GM06990 (cell line): ENCODE measurements at regions not wholly inside any gene's neighbourhood (a gene's known extent, or its start where the extent isn't known, plus 50 kb on each side); places are given as distances from the start of the nearest gene placed in this dataset.

Experiments used
- DNase-seq: peaks from one replicate; pipeline ENCODE4 v3.0.0-alpha.2; 2011; ENCODE audit not compliant: insufficient read length; ENCODE audit errors: extremely low read depth
- H3K27me3 ChIP-seq: replicated peaks from 2 replicates; pipeline ENCODE4 v1.6.0; 2011; ENCODE audit warnings: low read length; ENCODE audit not compliant: control insufficient read depth, insufficient read depth
- H3K36me3 ChIP-seq: 2 replicates; pipeline ENCODE4 v1.5.1; 2011; ENCODE audit warnings: low read length; ENCODE audit not compliant: control insufficient read depth, insufficient read depth
- H3K4me3 ChIP-seq: replicated peaks from 2 replicates; pipeline ENCODE4 v1.5.1; 2011; ENCODE audit warnings: low read depth, mild to moderate bottlenecking, control low read depth, low read length
- TF ChIP-seq, protein P1 (sequence below): IDR thresholded peaks from 2 replicates; pipeline ENCODE4 v1.5.1; 2011; ENCODE audit warnings: low read length, control low read depth, mild to moderate bottlenecking, inconsistent platforms; ENCODE audit not compliant: insufficient read depth, poor library complexity, severe bottlenecking

GRCh38 chr3:152050903-152051302 lies 177.5 kb downstream of the SUCNR1 start:
- DNase-seq, result no peak
- Histone ChIP-seq H3K4me3 (no peak overlapping the region), H3K27me3 (no peaks in the 10 kb centered on the region), H3K36me3 (no peaks in the 10 kb centered on the region)
- TF ChIP-seq, protein P1, sequence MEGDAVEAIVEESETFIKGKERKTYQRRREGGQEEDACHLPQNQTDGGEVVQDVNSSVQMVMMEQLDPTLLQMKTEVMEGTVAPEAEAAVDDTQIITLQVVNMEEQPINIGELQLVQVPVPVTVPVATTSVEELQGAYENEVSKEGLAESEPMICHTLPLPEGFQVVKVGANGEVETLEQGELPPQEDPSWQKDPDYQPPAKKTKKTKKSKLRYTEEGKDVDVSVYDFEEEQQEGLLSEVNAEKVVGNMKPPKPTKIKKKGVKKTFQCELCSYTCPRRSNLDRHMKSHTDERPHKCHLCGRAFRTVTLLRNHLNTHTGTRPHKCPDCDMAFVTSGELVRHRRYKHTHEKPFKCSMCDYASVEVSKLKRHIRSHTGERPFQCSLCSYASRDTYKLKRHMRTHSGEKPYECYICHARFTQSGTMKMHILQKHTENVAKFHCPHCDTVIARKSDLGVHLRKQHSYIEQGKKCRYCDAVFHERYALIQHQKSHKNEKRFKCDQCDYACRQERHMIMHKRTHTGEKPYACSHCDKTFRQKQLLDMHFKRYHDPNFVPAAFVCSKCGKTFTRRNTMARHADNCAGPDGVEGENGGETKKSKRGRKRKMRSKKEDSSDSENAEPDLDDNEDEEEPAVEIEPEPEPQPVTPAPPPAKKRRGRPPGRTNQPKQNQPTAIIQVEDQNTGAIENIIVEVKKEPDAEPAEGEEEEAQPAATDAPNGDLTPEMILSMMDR, result no peak

GRCh38 chr3:152051501-152052404 lies 178.3 kb downstream of the SUCNR1 start:
- Histone ChIP-seq H3K27me3 (no peaks in the 10 kb centered on the region), H3K36me3 (no peaks in the 10 kb centered on the region), H3K4me3 (no peak overlapping the region)
- TF ChIP-seq, protein P1, result no peak
- peak; percentile 30 for DNase-seq

GRCh38 chr3:152053866-152054265 lies 180.4 kb downstream of the SUCNR1 start:
- no peak for DNase-seq
- no peaks in the 10 kb centered on the region for H3K27me3 ChIP-seq
- TF ChIP-seq, protein P1, result no peak
- H3K4me3 ChIP-seq, result no peak overlapping the region
- no peaks in the 10 kb centered on the region for H3K36me3 ChIP-seq

DNA sequence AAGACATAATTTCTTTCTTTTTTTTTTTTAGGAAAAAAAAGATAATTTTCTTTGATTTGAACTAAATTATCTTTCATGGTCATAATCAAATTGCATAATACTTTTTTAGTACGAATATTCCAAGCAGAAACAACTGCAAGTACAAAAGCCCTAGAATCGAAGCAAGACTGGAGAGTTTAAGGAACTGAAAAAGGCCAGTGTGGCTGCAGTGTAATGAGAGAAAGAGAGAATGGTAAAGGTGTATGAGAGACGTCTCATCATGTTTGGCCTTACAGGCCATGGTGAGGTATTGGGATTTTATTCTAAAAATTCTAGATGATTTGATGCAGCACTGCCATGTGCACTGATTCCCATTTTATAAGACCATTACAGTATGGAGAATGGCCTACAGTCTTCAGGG lies 180.9 kb downstream of the SUCNR1 start:
- no peak overlapping the region for H3K4me3 ChIP-seq
- TF ChIP-seq, protein P1, result no peak
- H3K36me3 ChIP-seq, result no peaks in the 10 kb centered on the region
- no peak for DNase-seq
- no peaks in the 10 kb centered on the region for H3K27me3 ChIP-seq

DNA sequence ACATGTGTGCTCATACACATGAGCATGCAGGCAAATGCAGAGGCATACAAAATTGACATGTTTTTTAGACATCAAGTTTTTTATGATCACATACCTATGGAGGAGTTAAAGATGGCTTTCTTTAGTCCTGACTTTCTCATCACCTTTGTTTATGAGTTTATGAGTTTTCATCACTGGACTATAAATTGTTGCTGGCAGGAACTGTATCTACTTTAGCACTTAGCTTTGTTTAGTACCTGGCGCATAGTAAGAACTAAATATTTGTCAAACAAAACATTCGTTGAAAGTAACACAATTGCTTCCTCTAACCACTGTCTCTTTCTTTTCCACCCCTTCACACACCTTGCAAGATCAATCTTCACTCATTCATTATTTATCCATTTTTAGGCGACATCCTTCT lies 182.6 kb downstream of the SUCNR1 start:
- Histone ChIP-seq H3K36me3 (no peaks in the 10 kb centered on the region), H3K27me3 (no peaks in the 10 kb centered on the region), H3K4me3 (no peak overlapping the region)
- TF ChIP-seq, protein P1, result no peak
- no peak for DNase-seq

DNA sequence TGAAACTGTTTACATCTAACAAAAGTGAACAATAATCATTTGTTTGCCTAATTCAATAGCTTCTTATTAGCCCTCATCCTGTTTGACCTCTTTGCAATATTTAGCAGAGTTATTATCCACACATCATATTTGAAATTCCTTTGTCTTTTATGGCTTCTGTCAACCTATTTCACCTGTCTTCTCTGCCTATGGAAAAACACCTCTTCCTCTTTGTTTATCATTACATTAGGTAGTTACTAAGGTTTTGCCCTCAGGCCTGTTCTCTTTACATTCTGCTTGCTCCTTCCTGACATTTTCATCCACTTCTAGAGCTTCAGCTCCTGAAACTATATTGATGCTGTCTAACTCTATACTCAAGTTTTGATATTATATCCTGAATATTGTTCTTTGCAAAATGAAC lies 183.0 kb downstream of the SUCNR1 start:
- no peak for DNase-seq
- no peaks in the 10 kb centered on the region for H3K27me3 ChIP-seq
- H3K36me3 ChIP-seq, result no peaks in the 10 kb centered on the region
- TF ChIP-seq, protein P1, result no peak
- H3K4me3 ChIP-seq, result no peak overlapping the region
